Endodermal cell (in vitro differentiated cells): ENCODE measurements at regions not wholly inside any gene's neighbourhood (a gene's known extent, or its start where the extent isn't known, plus 50 kb on each side); places are given as distances from the start of the nearest gene placed in this dataset.

Experiments used
- DNase-seq: peaks from one replicate; pipeline ENCODE4 v3.0.0-alpha.2; 2017
- H3K27ac ChIP-seq: 2 replicates; pipeline ENCODE4 v1.5.1; 2013; ENCODE audit warnings: mild to moderate bottlenecking, low read depth, low read length, moderate library complexity
- H3K27me3 ChIP-seq: 2 replicates; pipeline ENCODE4 v1.6.1; 2013; ENCODE audit warnings: mild to moderate bottlenecking, low read length, moderate library complexity; ENCODE audit not compliant: insufficient read depth, control insufficient read depth, poor library complexity, severe bottlenecking
- H3K36me3 ChIP-seq: 2 replicates; pipeline ENCODE4 v1.7.0; 2013; ENCODE audit warnings: mild to moderate bottlenecking, low read length, moderate library complexity; ENCODE audit not compliant: control insufficient read depth, insufficient read depth
- H3K4me1 ChIP-seq: one replicate; pipeline ENCODE4 v1.7.0; 2013; ENCODE audit warnings: low read length; ENCODE audit not compliant: control insufficient read depth, insufficient read depth
- H3K4me3 ChIP-seq: 2 replicates; pipeline ENCODE4 v1.5.1; 2013; ENCODE audit warnings: mild to moderate bottlenecking, low read length, moderate library complexity
- H3K9ac ChIP-seq: 2 replicates; pipeline ENCODE4 v1.6.1; 2013; ENCODE audit warnings: mild to moderate bottlenecking, low read length, moderate library complexity; ENCODE audit not compliant: poor library complexity, severe bottlenecking; ENCODE audit errors: extremely low read depth
- H3K9me3 ChIP-seq: 2 replicates; pipeline ENCODE4 v1.6.1; 2013; ENCODE audit warnings: mild to moderate bottlenecking, low read length, moderate library complexity; ENCODE audit not compliant: control insufficient read depth
- H3K27ac Mint-ChIP-seq: 2 replicates; pipeline ENCODE4 v1.8.0; 2020; ENCODE audit warnings: mixed read lengths
- H3K27me3 Mint-ChIP-seq: 2 replicates; pipeline ENCODE4 v1.8.0; 2021; ENCODE audit warnings: mild to moderate bottlenecking, mixed read lengths; ENCODE audit not compliant: insufficient read depth
- H3K36me3 Mint-ChIP-seq: 2 replicates; pipeline ENCODE4 v1.8.0; 2020; ENCODE audit warnings: low read depth, mixed read lengths
- H3K4me1 Mint-ChIP-seq: 2 replicates; pipeline ENCODE4 v1.8.0; 2020; ENCODE audit warnings: mixed read lengths
- H3K4me3 Mint-ChIP-seq: 2 replicates; pipeline ENCODE4 v1.8.0; 2020; ENCODE audit warnings: mild to moderate bottlenecking, moderate library complexity, mixed read lengths
- H3K9me3 Mint-ChIP-seq: 2 replicates; pipeline ENCODE4 v1.8.0; 2020; ENCODE audit warnings: mild to moderate bottlenecking, mixed read lengths
- WGBS, 2 experiments: methylation state at CpG; one replicate each; pipeline versions ENCODE4 v1.1.5 to v1.1.7; 2013; ENCODE audit warnings: missing lambda C conversion rate in 2 of 2, mixed read lengths in 1 of 2; ENCODE audit not compliant: insufficient coverage in 1 of 2, insufficient read length in 1 of 2; 5-methylcytosine and 5-hydroxymethylcytosine counted together
- TF ChIP-seq, protein P1 (sequence below): fragments of 200-600 bp; sonication (generic); conservative IDR thresholded peaks from 2 replicates; pipeline ENCODE4 v1.5.0; 2021; ENCODE audit warnings: antibody characterized with exemption, mild to moderate bottlenecking

DNA sequence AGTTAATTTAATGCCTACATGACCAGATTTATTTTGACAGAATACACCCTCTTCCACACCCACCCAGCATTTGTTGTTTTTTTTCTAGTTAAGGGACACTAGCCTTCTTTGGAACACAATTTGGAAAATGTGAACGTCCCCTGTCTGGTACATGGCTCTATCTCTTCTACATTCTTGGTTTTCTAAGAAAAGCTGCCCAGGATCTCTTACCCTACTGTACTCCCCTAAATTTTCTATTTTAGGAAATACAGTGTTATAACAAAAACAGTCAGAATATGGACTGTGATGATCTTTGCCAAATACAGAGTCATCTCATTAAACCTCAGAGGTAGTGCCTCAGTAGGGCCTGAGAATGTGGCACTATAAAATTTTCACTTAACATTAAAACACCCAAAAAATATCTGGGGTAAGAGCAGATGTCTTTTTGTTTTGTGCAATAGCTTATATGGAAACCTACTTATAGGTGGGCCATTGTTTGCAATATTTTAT lies 93.1 kb upstream of the SPON1 start:
- H3K36me3 ChIP-seq: no peaks in the 10 kb centered on the region
- 85 to 86% methylated on average over 1 of the region's 1 CpG for WGBS, 2 experiments
- H3K27ac Mint-ChIP-seq: no peak overlapping the region
- no peak overlapping the region for H3K9ac ChIP-seq
- peaks cover 9% of the 10 kb centered on the region for H3K4me1 Mint-ChIP-seq
- no peaks in the 10 kb centered on the region for H3K4me1 ChIP-seq
- H3K9me3 Mint-ChIP-seq: no peaks in the 10 kb centered on the region
- TF ChIP-seq, protein P1, sequence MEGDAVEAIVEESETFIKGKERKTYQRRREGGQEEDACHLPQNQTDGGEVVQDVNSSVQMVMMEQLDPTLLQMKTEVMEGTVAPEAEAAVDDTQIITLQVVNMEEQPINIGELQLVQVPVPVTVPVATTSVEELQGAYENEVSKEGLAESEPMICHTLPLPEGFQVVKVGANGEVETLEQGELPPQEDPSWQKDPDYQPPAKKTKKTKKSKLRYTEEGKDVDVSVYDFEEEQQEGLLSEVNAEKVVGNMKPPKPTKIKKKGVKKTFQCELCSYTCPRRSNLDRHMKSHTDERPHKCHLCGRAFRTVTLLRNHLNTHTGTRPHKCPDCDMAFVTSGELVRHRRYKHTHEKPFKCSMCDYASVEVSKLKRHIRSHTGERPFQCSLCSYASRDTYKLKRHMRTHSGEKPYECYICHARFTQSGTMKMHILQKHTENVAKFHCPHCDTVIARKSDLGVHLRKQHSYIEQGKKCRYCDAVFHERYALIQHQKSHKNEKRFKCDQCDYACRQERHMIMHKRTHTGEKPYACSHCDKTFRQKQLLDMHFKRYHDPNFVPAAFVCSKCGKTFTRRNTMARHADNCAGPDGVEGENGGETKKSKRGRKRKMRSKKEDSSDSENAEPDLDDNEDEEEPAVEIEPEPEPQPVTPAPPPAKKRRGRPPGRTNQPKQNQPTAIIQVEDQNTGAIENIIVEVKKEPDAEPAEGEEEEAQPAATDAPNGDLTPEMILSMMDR: no peak
- H3K27ac ChIP-seq: no peak overlapping the region
- no peaks in the 10 kb centered on the region for H3K27me3 ChIP-seq
- H3K4me3 Mint-ChIP-seq: no peak overlapping the region
- no peaks in the 10 kb centered on the region for H3K9me3 ChIP-seq
- H3K4me3 ChIP-seq: no peak overlapping the region
- no peak for DNase-seq
- H3K27me3 Mint-ChIP-seq: peaks cover 9% of the 10 kb centered on the region
- H3K36me3 Mint-ChIP-seq: no peaks in the 10 kb centered on the region

DNA sequence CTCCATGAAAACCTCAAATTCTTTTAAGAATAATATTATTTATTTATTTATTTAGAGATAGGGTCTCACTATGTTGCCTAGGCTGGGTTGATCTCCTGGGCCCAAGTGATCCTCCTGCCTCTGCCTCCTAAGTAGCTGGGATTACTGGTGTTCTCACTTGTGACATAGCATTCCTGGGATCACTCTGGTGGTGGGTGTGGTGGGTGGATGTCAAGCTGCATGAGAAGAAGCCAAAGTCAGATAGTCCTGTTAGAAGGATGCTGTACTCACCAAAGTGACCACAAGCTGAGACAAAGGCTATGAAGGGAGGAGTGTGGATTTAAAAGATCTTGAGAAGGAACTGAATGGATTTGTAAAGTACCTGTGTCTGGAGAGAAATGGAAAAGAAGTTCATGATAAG lies 87.9 kb upstream of the SPON1 start:
- Mint-ChIP-seq H3K4me1 (peaks cover 9% of the 10 kb centered on the region), H3K27ac (no peak overlapping the region), H3K27me3 (peaks cover 9% of the 10 kb centered on the region), H3K4me3 (no peak overlapping the region), H3K36me3 (no peaks in the 10 kb centered on the region), H3K9me3 (no peaks in the 10 kb centered on the region)
- no peaks in the 10 kb centered on the region for H3K27me3 ChIP-seq
- H3K9me3 ChIP-seq: no peaks in the 10 kb centered on the region
- no peak overlapping the region for H3K27ac ChIP-seq
- no peaks in the 10 kb centered on the region for H3K36me3 ChIP-seq
- DNase-seq: no peak
- TF ChIP-seq, protein P1: no peak
- H3K9ac ChIP-seq: no peak overlapping the region
- no peaks in the 10 kb centered on the region for H3K4me1 ChIP-seq
- no peak overlapping the region for H3K4me3 ChIP-seq

DNA sequence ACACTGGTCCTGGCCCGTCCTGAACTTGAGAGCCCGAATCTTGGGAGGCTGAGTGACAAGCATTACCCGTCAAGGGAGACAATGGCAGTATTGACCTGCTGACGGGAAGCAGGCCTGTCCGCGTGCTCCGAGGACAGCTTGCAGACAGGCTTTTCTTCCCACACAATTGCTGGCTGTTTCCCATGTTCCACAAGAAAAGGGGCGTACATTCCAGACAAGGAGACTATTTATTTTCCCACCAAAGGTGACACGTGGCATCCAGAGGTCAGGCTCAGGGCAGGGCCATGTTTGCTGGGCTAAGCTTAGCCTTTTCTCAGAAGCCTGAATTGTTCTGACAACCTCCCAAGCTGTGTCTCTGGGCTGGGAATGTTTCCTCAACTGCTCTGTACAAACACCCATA lies 86.9 kb upstream of the SPON1 start:
- TF ChIP-seq, protein P1: no peak

More for the DNA sequence above, 86.9 kb upstream of the SPON1 start:
- no peak overlapping the region for H3K27ac ChIP-seq
- Mint-ChIP-seq H3K9me3 (no peaks in the 10 kb centered on the region), H3K4me1 (peaks cover 9% of the 10 kb centered on the region), H3K36me3 (no peaks in the 10 kb centered on the region), H3K27ac (no peak overlapping the region), H3K4me3 (no peak overlapping the region), H3K27me3 (peaks cover 9% of the 10 kb centered on the region)
- DNase-seq: no peak
- no peaks in the 10 kb centered on the region for H3K9me3 ChIP-seq
- no peak overlapping the region for H3K9ac ChIP-seq
- H3K4me1 ChIP-seq: no peaks in the 10 kb centered on the region
- no peaks in the 10 kb centered on the region for H3K36me3 ChIP-seq
- no peak overlapping the region for H3K4me3 ChIP-seq
- 52 to 92% methylated on average over 8 to 9 of the region's 9 CpGs for WGBS, 2 experiments
- no peaks in the 10 kb centered on the region for H3K27me3 ChIP-seq
